ENCODE measurements at regions not wholly inside any gene's neighbourhood (a gene's known extent, or its start where the extent isn't known, plus 50 kb on each side); places are given as distances from the start of the nearest gene placed in this dataset.

GRCh38 chr14:95616745-95617144 is 69.5 kb upstream of the TCL1B start:
- no peak for TF ChIP-seq SPI1 (IDR thresholded peaks at IDR 0.05; ENCODE audit: low read depth, low read length)
- no peak for TF ChIP-seq POLR2A (IDR thresholded peaks at IDR 0.05; ENCODE audit: low read depth, low read length)
